GM18873 (cell line): ENCODE measurements at regions not wholly inside any gene's neighbourhood (a gene's known extent, or its start where the extent isn't known, plus 50 kb on each side); places are given as distances from the start of the nearest gene placed in this dataset.

Experiments used
- ATAC-seq: cut with Tn5 transposase; IDR thresholded peaks from one replicate; pipeline ENCODE4 v1.9.1; 2021; ENCODE audit warnings: mild to moderate bottlenecking, moderate library complexity, moderate number of reproducible peaks; ENCODE audit not compliant: unreplicated experiment, low FRiP score

DNA sequence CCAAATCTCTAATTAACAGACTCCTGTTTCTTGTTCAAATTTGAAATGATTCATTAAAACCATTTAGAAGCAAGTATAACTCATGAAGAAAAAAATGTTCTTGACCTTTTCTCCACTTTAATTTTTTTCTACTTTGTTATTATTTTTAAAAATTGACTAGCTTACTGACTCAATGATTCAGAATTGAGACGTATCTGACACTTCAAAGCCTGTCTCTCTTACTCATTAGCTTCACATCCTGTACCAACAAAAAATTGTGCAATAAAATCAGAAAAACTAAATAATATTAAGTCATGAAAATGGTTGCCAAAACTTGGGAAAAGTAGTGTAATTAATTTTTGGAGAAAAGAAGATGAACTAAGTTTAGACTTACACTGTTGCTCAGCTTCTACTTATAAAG is 331.2 kb downstream of the SLC16A7 start:
- ATAC-seq: no peak

DNA sequence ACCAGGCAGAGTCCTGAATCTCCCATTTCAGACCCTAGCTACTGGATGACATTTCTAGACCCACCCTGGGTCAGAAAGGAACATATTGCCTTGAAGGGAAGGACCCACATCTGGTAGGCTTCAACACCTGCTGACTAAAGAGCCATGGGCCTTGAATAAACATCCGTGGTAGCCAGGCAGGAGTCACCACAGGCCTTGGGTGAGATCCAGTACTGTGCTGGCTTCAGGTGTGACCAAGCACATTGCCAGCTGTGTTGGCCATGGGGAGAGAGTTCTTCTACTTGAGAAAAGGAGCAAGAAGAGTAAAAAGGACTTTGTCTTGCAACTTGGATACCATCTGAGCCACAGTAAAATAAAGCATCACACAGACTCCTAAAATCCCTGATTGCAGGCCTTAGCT is 332.6 kb downstream of the SLC16A7 start:
- ATAC-seq: no peak

DNA sequence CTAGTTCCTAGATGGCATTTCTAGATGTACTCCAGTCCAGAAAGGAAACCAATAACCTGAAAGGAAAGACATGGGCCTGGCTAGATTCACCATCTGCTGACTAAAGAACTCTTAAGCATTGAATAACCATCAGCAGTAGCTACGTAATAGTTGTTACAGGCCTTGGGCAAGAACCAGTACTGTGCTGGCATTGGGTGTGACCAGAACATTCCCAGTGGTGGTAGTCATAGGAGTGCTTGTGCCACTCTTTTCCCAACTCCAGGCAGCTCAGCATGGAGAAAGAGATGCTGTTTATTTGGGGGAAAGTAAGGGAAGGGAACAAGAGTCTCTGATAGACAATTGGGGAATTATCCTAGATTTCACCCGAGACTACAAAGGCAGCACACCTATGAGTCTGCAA is 333.3 kb downstream of the SLC16A7 start:
- no peak for ATAC-seq

DNA sequence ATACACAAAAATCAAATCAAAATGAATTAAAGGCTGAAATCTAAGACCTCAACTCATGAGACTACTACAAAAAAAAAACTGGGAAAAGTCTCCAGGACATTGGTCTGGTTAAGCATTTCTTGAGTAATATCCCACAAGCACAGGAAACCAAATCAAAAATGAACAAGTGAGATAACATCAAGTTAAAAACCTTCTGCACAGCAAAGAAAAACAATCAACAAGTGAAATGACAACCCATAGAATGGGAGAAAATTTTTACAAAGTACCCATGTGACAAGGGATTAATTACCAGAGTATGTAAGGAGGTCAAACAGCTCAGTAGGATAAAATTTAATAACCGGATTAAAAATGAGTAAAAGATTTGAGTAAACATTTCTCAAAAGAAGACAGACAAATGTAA is 338.7 kb downstream of the SLC16A7 start:
- no peak for ATAC-seq

DNA sequence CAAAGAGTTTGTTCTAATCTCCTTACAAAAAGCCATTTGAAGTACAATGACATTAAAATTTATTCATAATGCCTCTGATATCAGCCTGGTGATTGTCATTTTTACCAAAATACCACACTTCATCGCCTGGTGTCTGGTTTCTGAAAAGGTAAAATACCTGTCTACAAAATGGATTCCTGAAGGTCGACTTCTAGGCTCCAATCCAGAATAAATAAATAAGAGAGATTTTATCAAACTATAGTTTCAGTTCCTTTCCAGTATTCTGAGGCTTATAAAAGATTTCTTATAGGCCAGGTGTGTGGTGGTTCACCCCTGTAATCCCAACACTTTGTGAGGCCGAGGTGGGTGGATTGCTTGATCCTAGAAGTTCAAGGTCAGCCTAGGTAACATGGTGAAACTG is 340.7 kb downstream of the SLC16A7 start:
- no peak for ATAC-seq

DNA sequence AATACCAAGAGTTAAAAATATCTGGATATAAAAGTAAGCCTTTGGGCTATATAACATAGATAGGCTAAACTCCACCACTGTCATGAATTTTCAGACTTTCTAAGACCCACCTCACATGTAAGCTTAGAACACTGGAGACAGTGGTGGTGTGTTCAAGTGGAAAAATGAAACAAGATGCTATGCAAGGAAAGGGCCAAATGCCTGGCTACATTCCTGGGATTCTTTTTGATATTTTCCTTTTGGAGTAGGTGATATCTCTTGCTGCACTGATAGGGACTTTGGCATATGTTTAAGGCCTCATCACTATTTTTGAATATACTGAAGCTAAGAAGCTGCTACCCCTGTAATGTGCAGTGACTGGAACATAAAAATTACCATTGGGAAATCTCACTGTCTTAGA is 341.3 kb downstream of the SLC16A7 start:
- ATAC-seq: no peak

DNA sequence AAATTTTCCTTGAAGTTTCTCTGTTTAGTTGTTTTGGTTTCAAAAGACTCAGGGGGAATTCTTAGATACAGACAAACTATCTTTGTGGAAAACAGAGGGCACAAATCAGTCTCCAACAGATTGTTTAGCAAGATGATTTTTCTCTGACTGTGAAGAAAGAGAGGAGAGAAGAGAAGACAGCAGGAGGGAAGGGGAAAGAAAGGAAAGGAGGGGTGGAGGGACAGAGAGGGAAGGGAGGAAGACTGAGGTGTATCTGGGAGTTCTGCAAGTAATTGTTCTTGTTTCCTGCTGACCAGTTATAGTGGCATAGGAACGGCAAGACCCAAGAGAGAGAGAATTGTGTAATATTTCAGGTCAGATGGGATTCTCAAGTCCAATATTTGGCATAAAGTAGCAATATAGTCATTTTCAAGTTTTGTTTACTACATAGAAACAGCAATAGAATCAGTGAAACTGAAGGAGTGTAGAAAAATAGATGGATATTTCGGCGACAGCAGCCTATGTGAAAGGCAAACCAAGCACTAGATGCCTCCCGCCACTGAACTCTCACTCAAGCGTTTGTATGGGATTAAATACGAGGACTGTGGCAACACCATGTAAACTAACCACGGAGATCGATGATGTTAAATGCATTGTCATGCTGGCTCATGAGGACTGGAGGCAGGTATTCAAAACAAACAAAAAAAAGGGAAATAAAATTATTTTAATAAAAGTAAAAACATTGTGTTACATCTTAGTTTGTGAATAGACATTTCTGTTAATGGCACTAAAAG is 342.5 kb downstream of the SLC16A7 start:
- no peak for ATAC-seq

DNA sequence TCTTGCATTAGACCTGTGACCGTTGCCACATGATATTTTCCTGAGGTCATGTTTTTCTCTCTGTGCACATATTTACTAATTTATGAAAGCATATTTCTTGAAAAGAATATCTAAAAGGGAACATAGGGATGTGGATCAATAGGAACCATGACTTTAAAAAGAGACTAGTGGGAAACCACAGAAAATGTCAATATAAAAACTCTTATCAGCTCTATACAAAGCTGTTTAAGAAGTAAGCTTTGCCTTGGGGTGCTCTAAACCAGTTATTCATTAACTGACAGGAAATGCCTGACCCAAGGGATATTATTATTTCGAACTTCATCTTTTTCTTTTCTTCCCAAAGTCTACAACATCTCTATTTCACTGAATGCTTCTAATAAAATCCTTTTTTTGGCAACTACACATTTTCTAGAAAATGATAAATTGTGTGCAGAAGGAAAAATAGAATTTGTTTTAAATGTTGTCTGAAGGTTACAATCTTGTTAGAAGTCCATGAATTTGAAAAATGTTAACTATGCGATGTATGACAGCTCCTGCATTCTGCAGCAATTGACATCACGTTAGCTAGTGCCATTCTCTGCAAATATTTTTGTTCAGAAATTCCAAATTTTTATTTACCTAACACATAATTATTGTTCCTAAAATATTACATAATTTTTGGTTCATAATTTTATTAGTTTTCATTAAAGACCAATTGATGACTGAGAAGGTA is 345.0 kb downstream of the SLC16A7 start:
- no peak for ATAC-seq

DNA sequence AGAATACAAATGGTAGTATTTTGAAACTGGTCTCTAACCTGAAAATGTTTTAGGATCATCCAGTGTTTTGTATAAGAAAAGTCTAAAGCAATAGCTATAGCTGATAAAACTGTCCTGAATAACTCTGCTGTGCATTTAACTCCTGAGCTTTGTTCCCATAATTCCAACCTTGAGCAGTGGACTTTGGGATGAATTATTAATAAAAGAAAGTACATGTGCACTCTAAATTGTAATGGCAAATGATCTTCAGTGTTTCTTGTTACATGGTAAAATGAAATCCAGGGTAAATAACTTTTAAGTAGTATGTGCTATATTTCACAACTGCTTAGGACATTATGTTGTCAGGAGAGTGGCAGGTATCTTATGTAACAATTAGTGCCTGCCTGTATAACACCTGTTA is 345.6 kb downstream of the SLC16A7 start:
- no peak for ATAC-seq

DNA sequence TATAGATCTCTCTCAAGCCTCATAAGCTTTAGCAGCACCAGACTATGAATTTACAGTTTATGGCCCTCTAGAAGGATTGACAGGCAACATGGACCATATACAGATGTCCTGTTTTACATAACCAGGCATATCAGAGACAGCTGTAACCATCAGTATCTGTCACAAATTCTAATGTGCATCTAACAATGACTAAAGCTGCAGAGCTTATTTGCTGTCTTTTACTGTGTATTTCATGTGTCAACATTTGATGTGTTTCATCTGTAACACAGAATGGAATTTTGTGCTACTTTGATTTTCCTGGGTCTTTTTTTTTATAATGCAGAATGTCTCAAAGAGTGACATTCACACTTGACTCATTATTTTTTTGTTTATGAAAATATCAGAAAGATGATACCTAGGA is 348.3 kb downstream of the SLC16A7 start:
- ATAC-seq: no peak

DNA sequence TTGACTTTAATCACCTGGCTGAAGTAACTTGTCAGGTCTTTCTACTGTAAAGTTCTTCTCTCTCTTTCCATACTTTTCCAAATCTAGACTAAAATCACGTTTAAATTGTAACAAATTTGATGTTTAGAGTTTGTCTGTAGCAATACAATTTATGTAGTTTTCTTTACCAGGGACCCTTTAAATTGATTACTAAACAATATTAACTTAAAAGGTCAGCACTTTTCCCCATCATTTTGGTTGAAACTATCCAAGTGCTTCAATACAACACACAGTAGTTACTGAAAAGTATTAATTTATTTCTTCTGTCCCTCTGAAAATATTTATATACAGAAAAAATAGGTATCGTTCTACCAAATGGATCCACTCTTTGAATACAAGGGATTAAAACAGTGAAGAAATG is 350.8 kb downstream of the SLC16A7 start:
- no peak for ATAC-seq

DNA sequence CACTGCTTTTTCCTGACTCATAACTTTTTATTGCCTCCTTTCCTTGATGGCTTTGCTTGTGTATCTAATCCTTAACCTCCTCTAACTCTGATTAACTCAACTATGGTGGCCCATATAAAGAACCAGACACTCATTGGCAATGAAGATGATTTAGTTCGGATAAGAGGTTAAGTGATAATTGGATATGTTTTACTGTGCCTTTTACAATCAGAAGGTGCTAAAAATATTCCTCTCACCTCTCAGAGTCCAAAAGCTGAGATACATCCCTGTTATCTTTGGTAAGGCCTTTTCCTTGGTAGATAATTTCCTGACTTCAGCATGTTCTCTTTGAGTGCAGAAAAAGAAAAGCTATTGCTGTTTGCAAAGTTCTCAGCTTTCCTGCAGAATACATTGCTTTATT is 367.7 kb downstream of the SLC16A7 start:
- ATAC-seq: no peak

DNA sequence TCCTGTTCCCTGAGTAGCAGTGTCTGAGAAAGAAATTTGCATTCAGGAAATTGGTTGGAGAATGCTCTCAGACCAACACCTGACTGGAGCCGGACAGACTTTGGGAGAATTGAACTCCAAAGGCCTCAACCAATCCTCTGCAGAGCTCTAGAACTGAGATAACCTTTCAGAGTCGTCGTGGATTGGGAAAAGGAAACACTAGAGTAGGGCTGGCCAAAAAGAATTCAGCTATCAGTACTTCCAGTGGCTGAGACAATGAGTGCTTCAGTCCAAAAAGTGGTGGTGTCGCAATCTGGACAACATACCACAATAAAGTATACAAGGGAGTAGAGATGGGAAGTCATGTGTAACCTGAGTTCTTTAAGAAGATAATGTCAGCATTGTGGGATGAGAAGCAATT is 377.1 kb downstream of the SLC16A7 start:
- no peak for ATAC-seq

DNA sequence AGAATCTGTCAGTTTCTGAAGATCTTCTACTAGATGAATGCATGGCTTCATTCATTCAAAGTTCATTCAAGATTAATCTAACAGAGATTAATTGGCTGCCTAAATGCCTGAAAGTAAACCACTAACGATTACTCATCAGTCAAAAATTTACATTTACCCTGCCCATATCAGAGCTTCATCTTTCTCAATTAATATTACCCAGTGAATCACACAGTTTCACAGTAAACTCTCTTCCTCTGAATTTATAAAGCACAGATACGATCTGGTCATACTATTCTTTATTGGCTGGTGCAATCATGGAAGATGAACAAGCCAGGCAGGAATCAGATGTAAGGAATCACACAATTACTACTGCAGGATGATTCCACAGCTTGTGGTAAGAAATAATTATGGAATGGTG is 377.7 kb downstream of the SLC16A7 start:
- ATAC-seq: no peak

DNA sequence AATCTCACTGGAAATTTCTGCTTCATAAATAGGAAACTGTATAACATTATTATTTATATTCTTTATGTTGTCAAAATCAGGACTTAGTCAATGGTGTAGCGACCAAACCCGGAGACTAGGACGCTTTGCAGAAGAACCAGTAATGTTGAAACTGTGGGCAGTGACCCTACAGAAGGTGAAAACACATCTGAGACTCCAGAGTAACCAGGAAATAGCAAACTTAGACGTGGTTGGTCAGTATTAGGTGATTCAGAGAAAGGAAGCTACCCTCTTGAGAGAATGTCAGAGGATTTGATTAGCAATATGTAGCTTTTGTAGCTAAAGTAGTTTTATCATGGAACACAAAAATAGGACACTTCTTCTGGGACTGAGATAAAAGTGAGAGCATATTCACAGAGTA is 381.9 kb downstream of the SLC16A7 start:
- no peak for ATAC-seq

DNA sequence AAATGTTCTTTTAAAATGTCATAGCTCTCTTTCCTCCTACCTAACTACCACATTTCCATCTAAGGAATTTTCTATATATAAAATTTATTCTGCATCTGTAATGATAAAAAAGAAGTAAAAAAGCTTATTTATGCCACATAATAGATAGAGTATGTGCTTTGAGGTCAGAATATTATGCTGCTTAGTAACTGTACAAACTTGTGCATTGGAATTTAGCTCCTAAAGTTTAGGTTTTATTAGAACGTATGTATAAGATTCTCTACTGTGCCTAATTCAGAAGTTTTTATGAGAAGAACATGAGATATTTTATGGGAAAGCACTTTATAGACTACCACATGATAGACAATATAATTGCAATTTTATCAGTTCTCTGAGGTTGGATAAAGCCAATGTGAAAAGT is 384.6 kb downstream of the SLC16A7 start:
- no peak for ATAC-seq

DNA sequence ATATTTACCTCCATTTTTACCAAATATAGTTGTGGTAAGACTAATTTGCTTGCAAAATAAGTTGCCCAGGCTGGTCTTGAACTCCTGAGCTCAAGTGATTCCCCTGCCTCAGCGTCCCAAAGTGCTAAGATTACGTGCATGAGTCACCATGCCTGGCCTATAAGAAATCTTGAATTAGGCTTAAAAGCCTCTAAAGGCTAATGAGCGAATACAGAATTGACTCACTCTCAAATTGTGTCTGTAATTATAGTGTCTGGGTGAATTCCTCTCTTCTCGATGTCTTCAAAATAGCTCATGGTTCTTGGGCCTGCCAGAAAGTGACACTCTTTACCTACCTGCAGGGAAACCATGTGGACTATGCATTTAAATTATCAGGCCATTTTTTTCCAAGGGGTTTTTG is 403.5 kb downstream of the SLC16A7 start:
- no peak for ATAC-seq

DNA sequence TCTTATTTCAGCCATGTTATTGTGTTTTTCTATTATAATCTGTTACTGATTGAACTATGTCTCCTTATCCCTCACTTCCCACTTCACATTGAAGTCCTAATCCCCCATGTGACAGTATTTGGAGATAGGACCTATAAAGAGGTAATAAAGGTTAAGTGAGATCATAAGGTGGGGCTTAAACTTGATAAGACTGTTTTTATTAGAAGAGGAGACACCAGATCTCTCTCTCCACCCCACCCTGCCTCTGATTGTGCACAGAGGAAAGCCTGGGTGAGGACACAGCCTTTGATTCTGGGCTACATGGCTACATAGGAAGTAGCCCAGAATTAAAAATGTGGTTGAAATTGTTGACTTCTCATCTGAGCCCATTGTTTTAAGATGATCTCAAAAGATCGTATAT is 414.7 kb downstream of the SLC16A7 start:
- no peak for ATAC-seq

DNA sequence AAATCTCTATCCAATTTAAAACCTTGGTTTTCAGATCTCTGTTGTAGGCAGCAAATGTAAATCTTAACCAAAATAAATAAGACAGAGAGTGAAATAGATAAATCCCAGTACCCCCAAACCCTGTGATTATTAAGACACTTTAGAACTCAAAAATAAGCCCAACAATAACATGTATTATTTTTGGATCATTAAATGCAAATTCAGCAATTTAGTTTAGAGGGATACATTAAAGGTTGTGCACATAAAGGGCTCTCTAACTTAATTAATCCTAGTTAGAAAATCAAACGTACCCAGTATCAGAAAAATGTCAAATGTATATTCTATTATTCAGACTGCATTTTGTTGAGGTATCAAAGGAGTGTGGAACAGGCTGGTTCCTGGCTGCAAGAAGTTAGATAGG is 416.8 kb downstream of the SLC16A7 start:
- no peak for ATAC-seq

DNA sequence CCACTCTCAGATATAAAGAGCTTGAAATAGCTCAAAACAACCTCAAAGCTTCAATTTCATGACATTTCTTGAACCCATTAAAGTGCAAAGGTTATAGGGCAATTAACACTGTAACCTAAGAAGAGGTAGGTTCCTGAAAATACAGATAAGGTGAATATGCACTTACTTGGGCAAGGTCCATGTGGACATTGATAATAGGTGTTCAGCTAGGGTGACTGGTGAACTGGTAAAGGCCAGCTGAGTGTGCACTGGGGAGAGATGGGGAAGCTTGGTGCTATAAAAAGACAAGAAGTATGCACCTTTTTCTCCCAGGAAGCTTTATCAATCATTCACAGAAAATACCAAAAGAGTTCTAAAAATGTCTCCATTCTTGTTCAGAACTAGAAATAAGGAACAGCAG is 418.6 kb downstream of the SLC16A7 start:
- ATAC-seq: no peak

DNA sequence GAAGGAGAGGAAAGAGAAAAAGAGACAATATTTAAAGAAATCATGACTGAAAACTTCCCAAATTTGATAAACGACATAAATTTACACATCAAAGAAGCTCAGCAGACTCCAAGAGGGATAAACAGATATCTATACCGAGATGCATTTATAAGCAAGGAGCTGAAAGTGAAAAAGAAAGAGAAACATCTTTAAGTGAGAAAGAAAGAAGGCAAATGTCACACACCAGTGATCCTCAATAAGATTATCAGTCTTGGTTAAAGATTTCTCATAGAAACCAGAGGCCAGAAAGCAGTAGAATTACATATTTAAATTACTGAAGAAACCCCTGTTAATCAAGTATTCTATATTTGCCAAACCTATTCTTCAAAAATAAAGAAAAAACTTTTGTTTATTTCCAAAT is 424.2 kb downstream of the SLC16A7 start:
- ATAC-seq: no peak

DNA sequence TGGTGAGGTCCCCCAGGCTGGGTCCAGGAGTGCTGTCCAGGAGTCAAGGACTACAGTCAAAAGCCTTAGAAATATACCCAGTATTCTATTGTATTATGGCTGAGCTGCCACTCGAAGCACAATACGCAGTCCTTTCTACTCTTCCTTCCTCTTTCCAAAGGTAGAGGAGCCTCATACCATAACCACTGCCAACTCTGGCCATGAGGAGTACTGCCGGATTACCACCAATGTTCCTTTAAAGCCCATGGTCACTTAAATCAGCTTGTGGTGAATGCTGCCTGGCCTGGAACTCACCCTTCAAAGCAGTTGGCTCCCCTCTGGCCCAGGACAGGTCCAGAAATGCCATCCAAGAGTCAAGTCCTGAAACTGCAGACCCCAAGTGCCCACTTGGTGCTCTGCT is 425.4 kb downstream of the SLC16A7 start:
- no peak for ATAC-seq
